GM12892 (cell line): ENCODE measurements at regions not wholly inside any gene's neighbourhood (a gene's known extent, or its start where the extent isn't known, plus 50 kb on each side); places are given as distances from the start of the nearest gene placed in this dataset.

Source experiments
- POLR2AphosphoS5 ChIP-seq: IDR thresholded peaks from 2 replicates; pipeline ENCODE4 v1.6.1; 2011; ENCODE audit warnings: low read depth, low read length, control low read depth
- TAF1 ChIP-seq: IDR thresholded peaks from 2 replicates; pipeline ENCODE4 v1.6.1; 2011; ENCODE audit warnings: low read depth, mild to moderate bottlenecking, control low read depth, low read length, borderline replicate concordance

DNA sequence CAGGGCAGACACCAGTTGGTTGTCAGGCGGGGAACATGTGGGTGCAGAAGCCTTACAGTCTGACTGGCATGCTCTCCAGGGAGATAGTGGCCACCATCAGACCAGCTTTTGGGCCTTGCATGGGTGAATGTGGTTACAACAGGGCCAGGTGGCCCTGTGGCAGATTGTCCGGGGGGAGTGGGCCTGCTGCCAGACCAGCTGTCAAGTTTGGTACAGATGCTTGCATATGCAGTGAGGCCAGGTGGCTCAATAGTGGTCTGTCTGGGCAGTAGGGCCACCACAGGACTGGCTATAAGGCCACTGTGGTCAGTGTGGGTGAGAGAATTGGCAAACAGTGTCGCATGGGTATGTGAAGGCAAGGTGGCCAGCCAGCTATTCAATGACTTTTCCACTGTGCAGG, 148.7 kb downstream of the FAM174A start:
- TF ChIP-seq TAF1 (no peak), POLR2AphosphoS5 (no peak)
